ENCODE measurements at regions not wholly inside any gene's neighbourhood (a gene's known extent, or its start where the extent isn't known, plus 50 kb on each side); places are given as distances from the start of the nearest gene placed in this dataset.

GRCh38 chr5:77157732-77158532 lies 52.5 kb upstream of the PDE8B start:
- H3K4me1 ChIP-seq = no peaks in the 10 kb centered on the region
- 45% methylated on average over 5 of the region's 5 CpGs for WGBS (ENCODE audit: insufficient coverage, low coverage, low lambda C conversion rate, missing lambda C conversion rate)
- H3K4me3 ChIP-seq = no peak overlapping the region
- H3K27me3 ChIP-seq = no peaks in the 10 kb centered on the region
- no peaks in the 10 kb centered on the region for H3K9me3 ChIP-seq
- ATAC-seq (no peak), DNase-seq (no peak)
- intact Hi-C loops (cut with DNase I) = no loop called here
- no peaks in the 10 kb centered on the region for H3K36me3 ChIP-seq
- TF ChIP-seq, protein P1, sequence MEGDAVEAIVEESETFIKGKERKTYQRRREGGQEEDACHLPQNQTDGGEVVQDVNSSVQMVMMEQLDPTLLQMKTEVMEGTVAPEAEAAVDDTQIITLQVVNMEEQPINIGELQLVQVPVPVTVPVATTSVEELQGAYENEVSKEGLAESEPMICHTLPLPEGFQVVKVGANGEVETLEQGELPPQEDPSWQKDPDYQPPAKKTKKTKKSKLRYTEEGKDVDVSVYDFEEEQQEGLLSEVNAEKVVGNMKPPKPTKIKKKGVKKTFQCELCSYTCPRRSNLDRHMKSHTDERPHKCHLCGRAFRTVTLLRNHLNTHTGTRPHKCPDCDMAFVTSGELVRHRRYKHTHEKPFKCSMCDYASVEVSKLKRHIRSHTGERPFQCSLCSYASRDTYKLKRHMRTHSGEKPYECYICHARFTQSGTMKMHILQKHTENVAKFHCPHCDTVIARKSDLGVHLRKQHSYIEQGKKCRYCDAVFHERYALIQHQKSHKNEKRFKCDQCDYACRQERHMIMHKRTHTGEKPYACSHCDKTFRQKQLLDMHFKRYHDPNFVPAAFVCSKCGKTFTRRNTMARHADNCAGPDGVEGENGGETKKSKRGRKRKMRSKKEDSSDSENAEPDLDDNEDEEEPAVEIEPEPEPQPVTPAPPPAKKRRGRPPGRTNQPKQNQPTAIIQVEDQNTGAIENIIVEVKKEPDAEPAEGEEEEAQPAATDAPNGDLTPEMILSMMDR (IDR thresholded peaks at IDR 0.05) = no peak
- TF ChIP-seq POLR2A (IDR thresholded peaks at IDR 0.05) = no peak
- no peak overlapping the region for H3K27ac ChIP-seq

DNA sequence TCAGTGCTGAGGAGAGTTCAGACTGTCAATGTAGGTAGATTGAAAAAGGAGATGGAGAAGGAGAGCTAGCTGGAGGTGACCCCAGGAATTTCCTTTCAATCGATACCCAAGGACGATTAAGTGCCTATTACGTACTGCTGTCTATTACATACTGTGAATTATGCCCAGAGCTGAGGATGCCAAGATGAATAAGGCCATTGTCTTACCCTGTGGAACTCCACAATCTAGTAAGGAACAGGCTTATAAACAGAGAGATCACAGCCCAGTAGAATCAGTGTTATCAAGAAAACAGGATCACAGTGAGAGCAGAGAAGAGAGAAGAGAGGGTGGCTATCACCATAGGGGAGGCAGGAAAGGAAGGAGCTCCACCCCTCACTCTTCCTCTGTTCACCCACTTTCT lies 54.1 kb upstream of the PDE8B start:
- no peaks in the 10 kb centered on the region for H3K9me3 ChIP-seq
- intact Hi-C loops (cut with DNase I) = no loop called here
- no peak for ATAC-seq
- no peaks in the 10 kb centered on the region for H3K36me3 ChIP-seq
- H3K27ac ChIP-seq = no peak overlapping the region
- H3K4me1 ChIP-seq = no peaks in the 10 kb centered on the region
- no peak for DNase-seq
- WGBS (ENCODE audit: insufficient coverage, low coverage, low lambda C conversion rate, missing lambda C conversion rate) = 84% methylated on average over 3 of the region's 3 CpGs
- TF ChIP-seq POLR2A (IDR thresholded peaks at IDR 0.05) = no peak
- TF ChIP-seq, protein P1 (IDR thresholded peaks at IDR 0.05) = no peak
- no peaks in the 10 kb centered on the region for H3K27me3 ChIP-seq
- H3K4me3 ChIP-seq = no peak overlapping the region

GRCh38 chr5:77155179-77155785 lies 55.2 kb upstream of the PDE8B start:
- Histone ChIP-seq H3K27me3 (no peaks in the 10 kb centered on the region), H3K9me3 (no peaks in the 10 kb centered on the region), H3K4me1 (no peaks in the 10 kb centered on the region), H3K27ac (no peak overlapping the region), H3K4me3 (no peak overlapping the region), H3K36me3 (no peaks in the 10 kb centered on the region)
- intact Hi-C loops (cut with DNase I) = no loop called here
- TF ChIP-seq, protein P1 (IDR thresholded peaks at IDR 0.05) = no peak
- TF ChIP-seq POLR2A (IDR thresholded peaks at IDR 0.05) = no peak
- WGBS (ENCODE audit: insufficient coverage, low coverage, low lambda C conversion rate, missing lambda C conversion rate) = 78% methylated on average over 8 of the region's 8 CpGs
- ATAC-seq (no peak), DNase-seq (no peak)

GRCh38 chr5:77152441-77152840 lies 58.0 kb upstream of the PDE8B start:
- 83% methylated on average over 1 of the region's 8 CpGs for WGBS (ENCODE audit: insufficient coverage, low coverage, low lambda C conversion rate, missing lambda C conversion rate)
- DNase-seq = no peak
- Histone ChIP-seq H3K4me3 (no peak overlapping the region), H3K27me3 (no peaks in the 10 kb centered on the region), H3K36me3 (no peaks in the 10 kb centered on the region), H3K4me1 (no peaks in the 10 kb centered on the region), H3K9me3 (no peaks in the 10 kb centered on the region), H3K27ac (no peak overlapping the region)
- TF ChIP-seq, protein P1 (IDR thresholded peaks at IDR 0.05) = no peak
- TF ChIP-seq POLR2A (IDR thresholded peaks at IDR 0.05) = no peak
- intact Hi-C loops (cut with DNase I) = no loop called here
- ATAC-seq = no peak
